ENCODE measurements at regions not wholly inside any gene's neighbourhood (a gene's known extent, or its start where the extent isn't known, plus 50 kb on each side); places are given as distances from the start of the nearest gene placed in this dataset.

DNA sequence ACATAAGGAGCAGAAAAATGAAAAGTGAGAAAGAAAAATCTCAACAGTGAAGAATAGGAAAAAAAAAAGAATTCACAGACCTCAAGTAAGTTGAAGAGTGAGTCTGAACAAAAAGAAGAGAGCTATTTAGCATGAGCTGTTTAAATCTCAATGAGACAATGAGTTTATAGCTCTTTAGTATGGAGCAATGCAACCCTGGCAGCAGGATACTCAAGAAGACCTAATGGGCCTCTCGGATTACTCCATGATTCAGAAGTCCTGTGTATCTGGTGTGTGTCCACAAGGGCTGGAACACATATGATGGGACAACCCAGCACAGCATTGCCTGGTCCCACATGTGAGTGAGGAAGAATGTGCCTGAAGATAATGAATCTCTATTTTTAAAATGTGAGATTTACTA is 563.1 kb upstream of the INTU start:
- no peak for DNase-seq

DNA sequence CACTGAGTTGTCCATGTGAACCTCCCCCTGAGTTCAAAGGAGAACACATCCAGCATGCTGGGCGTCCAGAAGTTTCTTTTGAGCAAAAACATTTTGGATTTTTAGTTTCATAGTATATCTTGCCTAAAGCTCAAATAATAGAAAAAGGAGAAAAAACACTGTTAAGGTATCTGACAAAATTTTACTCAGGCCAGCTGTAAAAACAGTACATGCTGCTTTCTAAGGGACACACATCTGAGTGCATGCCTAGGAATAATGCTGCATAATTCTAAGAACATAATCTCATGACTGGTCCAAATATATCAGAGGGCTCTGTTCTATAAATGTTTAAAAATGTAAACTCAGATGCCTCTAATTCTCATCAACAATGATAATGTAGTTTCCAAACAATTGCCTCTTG is 561.3 kb upstream of the INTU start:
- peak in 1 of 3 donors; percentile 13 for DNase-seq

DNA sequence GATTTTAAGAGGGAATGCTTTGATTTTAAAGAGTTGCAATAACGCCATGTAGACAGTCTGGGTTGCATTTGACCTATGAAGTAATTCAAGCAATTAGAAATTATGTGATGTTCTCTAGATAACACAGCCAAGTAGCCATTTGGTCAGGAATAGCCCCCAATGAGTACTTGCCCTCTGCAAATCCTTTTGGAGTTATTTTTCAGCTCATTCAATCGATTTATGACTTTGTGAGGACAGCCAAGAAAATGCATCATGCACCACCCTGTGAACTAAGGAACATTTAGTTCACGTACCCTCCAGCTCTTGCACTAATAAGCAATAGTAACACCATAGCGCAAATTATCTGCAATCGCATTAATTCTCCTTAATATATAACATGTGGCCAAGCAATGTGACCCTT is 552.6 kb upstream of the INTU start:
- DNase-seq = peak in 1 of 3 donors; percentile 38

DNA sequence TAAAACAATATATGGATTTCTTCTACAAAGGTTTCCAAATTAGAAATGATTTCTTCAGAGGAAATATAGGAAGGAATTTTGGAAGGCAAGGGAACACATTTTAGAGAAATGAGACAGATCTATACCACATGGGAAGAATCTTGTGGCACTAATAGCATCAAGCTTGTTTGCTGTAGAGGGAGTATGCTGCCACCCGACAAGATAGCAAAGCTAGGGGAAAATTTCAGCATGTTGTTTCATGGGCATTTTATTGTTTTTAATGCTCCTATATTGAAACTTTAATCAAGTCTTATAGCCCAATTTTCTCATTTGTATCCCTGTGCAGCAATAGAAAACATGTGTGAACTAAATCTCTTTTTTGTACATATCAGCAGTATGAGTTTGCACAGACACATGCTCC is 551.7 kb upstream of the INTU start:
- no peak for DNase-seq

DNA sequence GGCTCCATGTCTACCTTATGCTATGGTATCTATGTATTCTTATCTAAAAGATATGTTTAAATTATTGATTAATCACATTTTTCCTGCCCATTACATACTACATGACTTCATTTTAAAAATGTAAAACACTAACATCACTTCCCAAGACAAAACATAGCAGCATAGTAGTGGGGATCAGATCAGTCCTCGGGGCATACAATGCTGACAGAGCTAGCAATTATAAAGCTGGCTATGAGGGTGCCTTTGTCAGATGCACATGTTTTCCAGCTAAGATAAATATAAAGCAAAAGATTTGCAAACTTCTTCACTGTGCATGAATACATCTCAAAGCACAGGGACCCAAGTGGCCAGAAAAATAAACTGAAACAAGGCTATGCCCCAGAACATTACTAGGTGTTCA is 549.8 kb upstream of the INTU start:
- peak in 1 of 3 donors; percentile 52 for DNase-seq

DNA sequence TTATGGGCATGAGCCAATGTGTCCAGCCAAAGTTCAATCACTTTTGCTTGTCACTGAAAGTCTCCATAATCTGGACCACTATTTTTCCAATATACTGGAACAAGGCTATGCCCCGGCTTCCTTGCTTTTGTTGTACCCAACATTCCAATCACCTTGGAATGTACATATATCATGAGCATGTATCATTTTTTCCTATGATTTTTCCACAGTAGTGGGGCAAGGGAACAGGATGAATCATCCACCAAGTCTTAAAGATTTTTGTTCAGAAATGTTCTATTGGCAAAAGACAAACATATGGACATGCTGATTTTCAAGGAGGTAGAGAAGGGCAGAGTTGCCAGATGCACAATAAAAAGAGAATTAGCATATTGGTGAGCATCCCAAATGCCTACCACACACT is 548.1 kb upstream of the INTU start:
- no peak for DNase-seq

DNA sequence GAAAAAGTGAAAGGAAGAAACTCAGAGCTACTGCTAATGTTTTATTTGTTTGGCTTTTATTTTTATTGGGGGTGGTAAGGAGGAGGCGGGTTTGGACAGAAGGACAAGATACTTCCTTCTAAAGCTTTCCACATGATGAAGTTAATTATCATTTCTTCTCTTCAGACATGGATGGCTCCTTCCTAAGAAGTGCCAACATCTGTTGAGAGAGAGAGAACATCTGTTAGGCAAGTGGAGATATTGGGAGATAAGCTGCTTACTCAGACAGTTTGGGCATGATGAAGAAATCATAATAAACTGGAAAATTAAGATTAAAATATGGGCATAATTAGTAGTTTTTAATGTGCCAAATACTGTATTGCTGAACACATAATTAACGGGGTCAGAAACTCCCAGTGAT is 535.7 kb upstream of the INTU start:
- DNase-seq = no peak

DNA sequence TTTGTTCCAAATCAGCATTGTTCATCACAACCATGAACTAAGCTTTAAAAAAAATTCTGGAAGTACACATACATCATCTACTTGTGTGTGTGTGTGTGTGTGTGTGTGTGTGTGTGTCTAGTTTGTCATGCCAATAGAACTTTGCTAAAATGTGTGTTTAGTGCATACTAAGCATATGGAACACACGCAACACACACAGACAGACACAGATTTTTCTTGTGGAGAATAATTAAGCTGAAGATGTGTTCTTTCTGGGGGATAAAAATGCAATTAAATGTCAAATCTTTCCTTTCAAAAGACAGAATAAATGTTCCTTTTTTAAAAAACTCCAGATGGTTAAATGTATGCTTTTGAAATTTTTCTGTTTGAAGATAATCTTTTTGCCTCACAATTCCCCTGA is 530.4 kb upstream of the INTU start:
- DNase-seq = no peak

DNA sequence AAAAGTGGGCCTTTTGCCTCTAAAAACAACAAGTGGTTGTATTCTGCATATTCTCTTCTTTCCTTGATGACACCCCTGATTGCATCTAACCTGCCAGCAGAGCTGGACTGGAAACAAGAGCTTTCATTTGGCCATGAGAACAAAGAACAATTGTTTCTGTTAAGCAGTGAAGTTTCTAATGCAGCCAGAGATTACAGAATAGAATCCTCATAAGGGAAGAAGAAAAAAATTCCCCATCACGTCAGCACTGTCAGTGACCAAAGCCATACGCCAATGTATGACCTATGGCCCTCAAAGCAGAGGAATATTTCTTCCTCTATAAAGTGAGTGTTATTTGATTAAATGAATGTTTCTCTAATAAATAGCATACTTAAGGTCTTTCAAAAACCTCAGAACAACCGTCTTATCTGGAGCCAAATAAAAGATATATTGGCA is 529.1 kb upstream of the INTU start:
- peak in 2 of 3 donors; percentile 58 to 76 for DNase-seq

DNA sequence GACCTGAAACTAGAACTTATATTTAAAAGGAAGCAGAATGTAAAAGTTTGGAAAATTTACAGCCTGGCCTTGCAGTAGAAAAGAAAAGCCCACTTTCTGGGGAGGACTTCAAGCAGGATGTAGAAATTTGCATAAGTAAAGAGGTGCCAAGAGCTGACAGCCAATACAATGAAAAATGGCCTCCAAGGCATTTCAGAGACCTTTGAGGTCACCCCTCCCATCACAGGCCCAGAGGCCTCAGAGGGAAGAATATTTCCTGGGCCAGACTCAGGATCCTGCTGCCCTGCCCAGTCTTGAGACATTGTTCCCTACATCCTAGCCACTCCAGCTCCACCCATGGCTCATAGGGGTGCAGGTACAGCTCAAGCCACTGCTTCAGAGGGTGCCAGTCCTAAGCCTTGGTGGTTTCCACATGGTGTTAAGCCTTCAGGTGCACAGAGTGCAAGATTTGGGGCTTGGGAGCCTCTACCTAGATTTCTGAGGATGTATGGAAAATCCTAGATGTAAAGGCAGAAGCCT is 518.9 kb upstream of the INTU start:
- no peak for DNase-seq

DNA sequence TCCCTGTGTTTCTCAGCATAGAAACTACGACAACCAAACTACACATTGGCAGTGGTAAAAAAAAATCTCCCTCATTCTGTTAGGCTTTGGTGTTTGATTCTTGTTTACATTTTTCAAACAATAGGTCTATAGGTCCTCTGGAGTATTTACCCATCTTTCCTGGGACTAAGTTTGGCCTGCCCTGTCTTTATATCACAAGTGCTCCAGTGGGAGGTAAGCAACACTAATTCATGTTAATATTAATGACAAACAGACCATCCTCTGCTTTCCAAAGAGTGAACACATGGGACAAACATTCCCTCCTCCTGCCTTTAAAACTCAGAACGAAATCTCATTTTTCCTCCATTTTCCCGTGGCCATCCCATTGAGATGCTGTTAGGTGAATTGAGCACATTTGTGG is 514.1 kb upstream of the INTU start:
- DNase-seq = peak in 2 of 3 donors; percentile 37 to 80

DNA sequence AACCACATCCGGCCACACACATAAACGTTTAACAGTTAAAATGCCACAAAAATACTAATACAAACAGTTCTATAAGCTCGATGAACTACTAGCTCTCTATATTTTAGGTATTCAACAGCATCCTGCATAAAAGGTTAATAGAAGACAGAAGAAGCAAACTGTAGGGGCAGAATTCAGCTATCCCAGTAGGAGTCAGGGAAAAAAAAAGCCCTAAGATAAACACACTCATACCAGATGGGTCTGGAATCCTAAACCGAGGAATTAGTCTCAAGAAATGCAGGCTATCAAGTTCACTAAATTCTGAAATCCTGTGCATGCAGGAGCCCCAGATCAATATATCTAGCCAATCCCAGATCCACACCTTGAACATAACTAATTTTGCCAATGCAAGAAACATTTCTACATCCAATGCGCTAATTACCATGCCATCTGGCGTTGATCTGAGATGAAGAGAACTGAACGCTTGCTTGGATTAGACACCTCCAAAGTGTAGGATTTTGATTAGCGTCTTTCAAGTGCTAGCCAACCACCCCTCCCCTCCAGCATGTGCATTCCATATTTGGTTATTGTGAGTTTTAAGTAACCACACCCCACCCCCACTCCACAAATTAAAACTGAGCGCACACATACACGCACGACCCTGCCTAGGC is 512.2 kb upstream of the INTU start:
- DNase-seq = no peak

DNA sequence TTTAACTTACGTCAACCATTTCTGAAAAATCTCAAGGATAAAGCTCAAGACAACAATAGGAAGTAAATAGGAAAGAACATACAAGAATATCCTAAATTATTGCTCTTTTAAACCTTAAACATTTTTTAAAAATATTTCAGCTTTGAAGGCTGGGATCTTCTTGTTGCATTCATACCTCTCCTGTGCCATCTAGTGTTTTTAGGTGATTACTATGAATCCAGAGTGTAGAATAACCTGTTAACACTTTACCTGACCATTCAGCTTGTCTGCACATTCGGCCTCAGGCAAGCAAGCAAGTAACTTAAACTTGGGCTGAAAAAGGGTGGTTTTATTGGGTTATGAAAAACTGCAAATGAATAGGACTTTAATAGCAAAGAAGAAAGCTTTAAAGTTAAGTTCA is 507.8 kb upstream of the INTU start:
- peak in 1 of 3 donors; percentile 41 for DNase-seq

DNA sequence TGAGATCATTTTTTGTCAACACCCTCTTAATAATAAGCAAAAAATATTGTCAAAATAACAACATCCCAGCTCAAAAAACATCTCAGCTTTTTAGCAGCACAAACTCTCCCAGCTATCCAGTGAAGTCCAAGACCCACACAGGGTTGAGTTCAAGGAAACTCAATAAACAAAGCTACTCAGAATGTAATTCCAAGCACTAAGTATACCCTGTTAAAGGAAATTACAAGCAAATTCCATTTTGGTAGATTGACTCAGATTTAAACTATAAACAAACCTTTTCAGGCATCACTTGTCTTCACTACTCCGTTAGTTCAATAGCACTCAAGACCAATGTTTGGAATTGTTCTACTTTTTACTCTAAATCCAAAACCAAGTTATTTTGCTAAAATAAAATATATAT is 506.0 kb upstream of the INTU start:
- no peak for DNase-seq

DNA sequence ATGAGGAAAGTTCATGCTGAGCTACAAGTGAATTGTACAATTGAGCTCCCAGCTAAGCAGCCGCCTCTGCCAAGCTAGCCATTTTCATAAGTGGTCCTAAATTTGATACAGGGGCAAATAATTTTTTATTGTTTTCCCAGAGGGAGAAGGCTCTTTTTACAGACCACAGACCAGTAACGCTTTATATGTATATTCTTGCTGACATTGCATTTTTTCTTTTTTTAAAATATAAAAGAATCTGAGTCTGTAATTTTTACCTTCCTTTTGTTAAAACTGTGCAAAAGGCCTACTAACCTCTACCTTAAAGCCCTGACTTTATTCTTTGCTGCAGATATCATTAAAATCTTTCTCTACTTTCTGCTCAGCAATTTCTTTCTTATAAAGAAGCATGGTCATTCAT is 501.2 kb upstream of the INTU start:
- no peak for DNase-seq

DNA sequence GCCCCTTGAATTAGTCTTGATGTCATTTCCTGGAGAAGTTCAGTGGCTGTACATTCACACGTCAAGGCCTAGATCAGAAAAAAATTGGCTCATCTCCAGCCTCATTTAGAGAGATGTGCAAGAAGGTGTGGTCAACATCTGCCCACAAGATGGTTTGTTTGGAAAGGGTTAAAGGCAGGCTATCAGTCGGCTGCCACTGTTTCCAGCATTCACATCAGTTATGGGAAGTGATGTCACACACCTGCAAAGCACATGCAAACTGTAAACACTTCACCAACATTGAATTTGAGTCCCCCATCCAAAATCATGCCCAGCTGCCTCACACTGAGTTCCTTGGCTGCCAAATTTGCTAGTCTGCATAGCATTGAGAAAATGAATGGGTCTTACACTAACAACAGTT is 498.3 kb upstream of the INTU start:
- no peak for DNase-seq

DNA sequence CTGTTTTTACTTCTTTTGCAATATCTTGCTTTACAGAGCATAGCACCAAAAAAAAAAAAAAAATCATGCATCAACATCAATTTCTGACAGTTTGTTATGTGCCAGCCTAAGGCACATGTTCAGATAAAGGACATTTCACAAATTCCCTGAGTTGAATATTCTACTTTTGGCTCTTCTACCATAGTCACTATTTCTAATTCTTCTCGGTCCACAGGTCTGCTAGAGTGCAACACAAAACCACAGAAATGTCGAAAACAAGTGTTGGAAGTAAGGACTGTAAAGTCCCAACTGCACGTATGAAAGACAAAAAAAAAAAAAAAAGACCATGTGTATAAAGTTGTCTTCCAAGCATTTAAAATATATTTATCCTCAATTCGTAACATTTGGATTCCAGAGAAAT is 494.2 kb upstream of the INTU start:
- no peak for DNase-seq

DNA sequence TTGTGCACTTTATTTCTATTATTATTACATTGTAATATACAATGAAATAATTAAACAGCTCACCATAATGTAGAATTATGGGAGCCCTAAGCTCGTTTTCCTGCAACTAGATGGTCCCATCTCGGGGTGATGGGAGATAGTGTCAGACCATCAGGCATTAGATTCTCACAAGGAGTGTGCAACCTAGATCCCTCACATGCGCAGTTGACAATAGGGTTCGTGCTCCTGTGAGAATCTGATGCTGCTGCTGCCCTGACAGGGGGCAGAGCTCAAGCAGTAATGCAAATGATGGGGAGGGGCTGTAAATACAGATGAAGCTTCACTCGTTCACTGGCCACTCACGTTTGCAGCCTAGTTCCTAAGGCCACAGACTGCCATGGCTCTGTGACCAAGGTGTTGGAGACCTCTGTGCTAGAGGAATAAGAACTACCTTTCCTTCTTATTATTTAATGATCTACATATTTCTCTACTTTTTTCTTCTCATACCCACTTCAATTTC is 492.9 kb upstream of the INTU start:
- no peak for DNase-seq

DNA sequence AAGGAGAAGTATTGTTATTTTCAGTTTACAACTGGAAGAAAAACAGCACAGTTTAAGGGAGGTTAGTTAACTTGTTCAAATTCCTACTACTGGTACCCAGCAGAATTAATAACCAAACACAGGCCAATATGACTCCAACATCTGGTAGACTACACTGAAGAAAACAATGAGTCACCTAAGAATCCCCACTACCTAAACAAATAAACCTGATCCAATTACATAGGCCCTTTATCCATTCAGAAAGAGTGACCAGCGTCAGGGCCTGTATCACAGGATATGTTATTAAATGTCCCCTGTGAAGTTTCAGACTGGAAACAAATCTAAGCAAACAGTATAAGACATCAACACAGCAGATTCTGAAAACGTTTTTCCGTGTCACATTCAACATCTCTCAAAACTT is 492.5 kb upstream of the INTU start:
- no peak for DNase-seq

DNA sequence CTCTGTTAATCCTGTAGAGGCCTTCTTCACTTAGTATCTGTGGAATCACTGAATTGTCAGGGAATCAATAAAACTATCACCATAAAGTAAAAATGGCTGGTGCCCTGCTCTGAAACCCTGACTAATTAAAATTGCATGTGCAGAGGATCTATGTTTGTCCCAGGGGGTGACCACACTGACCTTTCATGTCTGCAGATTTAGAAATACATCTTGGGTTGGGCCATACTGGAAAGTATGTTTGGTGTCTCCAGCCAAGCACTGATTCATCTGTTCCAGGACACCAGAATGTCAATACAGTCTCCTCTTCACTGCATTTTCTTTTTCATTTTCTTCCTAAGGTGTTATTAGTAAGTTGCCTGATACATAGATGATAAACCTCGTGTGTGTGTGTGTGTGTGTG is 490.9 kb upstream of the INTU start:
- DNase-seq = peak in 2 of 3 donors; percentile 64 to 81

DNA sequence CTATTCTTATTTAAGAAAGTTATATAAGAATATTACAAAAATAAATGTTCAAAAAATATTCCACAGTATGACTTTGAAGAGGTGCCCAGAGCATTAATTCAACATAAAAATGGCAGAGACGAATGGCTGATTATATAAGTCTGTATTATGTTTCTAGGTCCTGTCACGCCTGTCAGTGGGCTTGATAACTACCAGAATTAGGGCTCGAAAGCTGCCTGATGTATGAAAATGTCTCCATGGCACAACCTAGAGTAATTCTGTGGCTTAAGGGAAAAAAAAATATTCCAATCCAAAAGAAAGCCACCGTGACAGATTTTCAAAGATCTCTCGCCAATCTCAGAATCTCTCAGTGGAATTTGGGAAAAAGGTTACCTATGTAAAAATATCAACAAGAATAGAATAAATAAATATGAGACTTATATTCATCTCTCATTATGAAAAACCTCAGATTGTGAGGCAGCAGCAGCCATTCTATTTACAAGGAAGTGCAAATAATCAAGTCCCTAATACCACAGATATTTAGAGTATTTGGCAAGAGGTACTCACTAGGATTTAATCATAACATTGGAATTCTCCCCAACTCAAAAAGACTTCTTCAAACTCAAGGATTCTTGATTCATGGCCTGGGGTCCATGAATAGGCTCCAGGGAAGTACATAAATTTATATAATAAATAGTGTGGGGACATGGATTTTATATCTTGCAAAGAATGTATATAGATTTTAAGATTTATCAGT is 489.1 kb upstream of the INTU start:
- peak in 2 of 3 donors; percentile 49 to 71 for DNase-seq

DNA sequence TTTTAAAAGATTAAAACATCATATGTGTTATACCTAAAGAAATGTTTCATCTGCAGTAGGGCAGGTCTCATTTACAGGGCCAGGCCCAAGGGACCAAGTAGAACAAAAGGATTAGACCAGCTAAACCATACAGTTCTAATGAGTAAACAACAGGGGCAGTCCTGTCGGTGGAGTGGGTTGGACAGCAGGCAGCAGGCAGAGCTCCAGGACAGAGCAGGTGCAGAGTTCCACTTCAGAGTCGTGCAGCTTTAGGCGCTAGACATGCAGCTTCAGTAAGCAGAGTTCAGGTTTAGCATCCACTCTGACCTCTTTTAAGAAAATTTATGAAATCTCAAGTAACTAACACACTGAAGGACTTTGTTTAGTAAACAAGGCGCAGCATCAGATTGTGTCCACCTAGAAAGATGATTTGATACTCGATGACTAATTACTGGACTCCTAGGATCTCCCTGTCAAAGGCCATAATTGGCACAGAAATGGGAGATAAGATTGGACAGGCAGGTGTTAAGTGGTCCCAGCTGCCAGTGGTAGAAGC is 487.7 kb upstream of the INTU start:
- DNase-seq = peak in 2 of 3 donors; percentile 33 to 57

DNA sequence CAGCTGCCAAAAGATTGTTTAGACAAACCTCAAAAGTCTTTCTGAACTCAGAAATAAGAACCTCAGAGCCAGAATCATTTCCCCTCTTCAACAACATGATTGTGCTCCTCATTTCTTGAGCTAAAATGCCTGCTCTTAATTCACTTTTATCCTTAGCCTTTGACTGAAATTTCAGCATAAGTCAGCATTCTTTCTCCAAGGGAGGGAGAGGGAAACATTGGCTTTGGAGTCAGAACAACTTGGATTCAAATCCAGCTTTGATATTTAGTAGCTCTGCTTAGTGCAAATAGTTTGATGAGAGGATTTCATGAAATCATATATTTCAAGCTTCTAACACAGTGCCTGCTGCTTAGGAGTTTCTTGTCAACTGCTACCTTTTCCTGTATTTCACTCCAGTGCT is 484.6 kb upstream of the INTU start:
- peak in 1 of 3 donors; percentile 49 for DNase-seq

Data from muscle of back (tissue), 3 donors.